GM18508 (cell line): ENCODE measurements at regions not wholly inside any gene's neighbourhood (a gene's known extent, or its start where the extent isn't known, plus 50 kb on each side); places are given as distances from the start of the nearest gene placed in this dataset.
"Not testable (repeated sequence)": the region's sequence is repeated elsewhere in the genome, so short reads cannot be mapped to it uniquely, and the experiment has no call there.

Experiments used
- ATAC-seq: cut with Tn5 transposase; IDR thresholded peaks from one replicate; pipeline ENCODE4 v1.9.1; 2021; ENCODE audit warnings: moderate number of reproducible peaks; ENCODE audit not compliant: insufficient read depth, unreplicated experiment

DNA sequence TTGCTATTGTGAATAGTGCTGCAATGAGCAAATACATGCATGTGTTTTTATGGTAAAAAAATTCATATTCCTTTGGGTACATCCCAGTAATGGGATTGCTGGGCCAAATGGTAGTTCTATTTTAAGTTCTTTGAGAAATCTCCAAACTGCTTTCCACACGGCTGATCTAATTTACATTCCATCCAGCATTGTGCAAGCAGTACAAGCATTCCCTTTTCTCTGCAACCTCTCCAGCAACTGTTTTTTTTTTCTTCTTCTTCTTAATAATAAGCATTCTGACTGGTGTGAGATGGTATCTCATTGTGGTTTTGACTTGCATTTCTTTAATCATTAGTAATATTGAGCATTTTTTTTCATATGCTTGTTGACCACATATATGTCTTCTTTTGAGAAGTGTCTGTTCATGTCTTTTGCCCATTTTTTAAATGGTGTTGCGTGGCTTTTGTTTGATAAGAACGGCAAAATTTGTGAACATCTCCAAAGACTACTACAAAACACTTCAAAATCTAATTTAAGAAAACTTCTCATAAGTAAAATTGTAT lies 136.1 kb upstream of the MYO3A start:
- ATAC-seq, result no peak

DNA sequence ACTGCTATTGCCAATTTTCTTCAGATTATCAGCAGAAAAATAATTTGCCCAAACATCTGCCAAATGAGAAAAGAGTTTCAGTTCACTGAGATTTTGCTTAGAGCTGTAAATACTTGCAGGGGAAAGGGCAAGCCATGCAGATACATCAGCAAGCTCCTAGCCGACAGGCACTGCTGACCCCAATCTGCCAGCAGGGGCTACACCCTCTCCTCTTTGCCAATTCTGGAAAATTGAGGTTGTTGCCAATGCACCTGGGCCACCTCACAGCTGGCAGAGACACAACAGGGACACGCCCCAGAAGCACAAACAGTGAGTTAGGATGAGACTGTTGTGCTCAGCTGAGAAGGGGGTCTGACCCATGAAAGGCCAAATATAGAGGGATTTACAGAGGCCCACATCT lies 129.5 kb upstream of the MYO3A start:
- ATAC-seq, result no peak

DNA sequence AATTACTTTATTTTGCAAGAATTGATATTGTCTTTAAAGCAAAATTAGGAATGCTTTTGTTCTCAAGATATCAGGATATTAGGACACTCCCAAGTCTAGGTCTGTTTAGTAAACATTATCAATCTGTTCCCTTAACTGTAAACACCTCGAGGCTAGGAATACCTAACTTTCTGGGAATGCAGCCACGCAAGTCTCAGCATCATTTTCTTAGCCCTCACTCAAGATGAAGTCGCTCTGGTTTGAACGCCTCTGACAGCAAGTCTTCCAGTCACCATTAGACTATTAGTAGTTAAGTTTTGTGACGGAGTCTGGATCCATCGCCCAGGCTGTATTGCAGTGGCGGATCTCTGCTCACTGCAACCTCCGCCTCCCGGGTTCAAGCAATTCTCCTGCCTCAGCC lies 128.0 kb upstream of the MYO3A start:
- ATAC-seq, result no peak

DNA sequence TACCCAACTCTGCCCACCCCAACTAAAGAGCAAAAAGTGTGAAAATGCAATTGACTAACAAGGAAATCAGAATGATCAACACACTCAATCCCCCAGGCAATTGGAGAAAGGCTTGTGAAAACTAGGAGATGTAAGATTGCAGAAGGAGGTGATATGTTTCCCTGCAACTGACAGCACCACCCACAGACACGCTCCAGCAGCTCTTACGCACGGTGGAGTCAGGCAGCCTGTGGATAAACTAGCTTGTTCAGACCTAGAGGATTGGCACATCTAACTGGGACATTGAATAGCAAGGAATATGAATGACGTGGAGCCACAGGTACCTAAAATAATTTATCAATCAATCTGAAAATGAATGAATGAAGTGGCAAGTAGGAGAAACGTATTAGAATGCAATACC lies 125.7 kb upstream of the MYO3A start:
- no peak for ATAC-seq

DNA sequence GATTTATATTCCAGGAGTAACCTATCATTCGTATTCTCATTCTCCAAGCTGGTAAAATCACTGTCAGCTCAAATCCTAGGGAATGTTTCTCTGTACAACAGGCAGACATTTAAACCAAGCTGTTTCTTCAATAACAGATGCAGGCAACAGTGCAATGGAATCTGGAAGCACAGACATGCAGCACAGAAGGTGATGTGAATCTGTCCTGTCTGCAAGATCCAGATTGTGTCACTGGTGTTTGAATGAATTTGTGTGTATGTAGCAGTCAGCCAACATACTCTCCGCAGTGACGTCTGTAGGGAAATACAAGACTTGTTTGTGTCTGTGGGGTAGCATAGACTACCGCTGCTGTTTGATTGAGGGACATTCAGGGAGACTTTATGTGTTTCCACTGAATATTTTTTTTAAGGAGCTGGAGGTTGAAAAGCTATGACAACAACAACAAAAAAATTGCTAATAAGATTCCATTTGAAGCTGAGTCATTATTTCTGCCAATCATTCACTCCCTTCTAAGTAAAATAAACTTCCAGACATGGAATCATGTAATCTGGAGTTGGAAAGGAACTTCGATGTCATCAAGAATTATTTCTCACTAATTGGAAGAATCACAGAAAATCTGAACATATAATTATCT lies 122.9 kb upstream of the MYO3A start:
- ATAC-seq, result no peak

DNA sequence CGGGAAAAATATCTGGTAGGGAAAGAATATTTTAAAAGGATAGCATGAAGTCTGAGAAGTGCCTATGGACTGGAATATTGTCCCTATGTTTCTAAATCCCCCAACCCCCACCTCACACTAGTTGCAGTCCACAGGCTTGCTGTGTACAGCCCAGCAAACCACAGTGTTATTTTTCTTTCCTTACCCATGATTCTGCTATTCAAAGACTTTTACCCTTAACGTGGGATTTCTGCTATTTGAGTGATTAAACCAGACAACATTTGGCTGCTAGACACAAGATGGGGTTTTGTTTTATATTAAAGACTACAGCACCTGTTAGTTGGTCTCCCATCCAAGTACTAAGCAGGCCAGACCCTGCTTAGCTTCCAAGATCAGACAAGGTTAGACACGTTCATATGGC lies 120.5 kb upstream of the MYO3A start:
- no peak for ATAC-seq

DNA sequence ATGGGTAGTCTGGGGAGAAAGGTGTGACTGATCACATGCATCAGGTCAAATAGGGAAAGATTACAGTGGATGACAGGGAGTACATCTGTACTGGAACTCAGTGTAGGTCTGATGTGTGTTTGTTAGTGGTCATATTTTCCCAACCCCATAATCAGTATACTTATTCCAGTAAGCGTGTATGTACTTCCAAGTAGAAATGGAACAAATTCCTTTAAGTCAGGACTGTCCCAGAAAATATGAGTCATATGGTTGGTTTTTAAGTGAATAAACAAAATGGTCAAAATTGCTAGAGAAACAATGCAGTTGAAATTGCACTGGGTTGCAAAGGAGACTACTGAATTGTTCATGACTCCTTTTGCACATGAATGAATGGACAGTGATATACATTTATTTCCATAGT lies 118.8 kb upstream of the MYO3A start:
- ATAC-seq, result no peak

DNA sequence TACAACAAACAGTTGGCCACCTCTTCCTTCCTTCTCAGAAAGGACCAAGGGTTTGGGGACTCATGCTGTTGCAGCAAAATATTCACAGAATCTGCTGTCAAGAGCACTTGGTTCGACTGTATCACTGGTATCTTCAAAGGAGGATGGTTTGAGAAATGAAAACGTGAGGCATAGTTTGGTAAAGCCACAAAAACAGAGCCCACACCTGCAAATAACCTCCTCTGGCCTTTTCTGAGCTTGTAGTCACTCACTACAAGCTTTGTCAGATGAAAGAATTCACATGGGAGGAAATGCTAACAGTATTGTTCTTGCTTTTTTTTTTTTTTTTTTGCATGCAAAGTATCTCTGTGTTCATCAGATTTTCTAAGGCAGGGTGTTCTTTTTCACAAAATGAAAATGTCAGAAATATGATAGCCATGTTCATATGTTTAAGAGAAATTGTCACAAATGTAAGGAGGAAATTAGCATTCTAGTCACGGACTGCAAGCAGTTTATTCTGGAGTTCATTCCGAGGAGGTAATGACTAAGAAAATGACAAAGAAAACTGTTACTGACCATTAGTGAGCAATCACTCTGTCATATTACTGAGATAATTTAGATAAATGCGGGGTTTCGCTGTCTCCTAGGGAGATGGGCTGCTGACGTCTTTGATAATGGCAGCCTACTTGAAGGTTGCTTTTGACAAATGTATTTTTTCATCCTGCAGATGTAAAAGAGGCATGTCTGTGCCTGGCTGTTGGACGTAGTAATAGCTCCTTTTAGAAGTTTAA lies 117.8 kb upstream of the MYO3A start:
- no peak for ATAC-seq

DNA sequence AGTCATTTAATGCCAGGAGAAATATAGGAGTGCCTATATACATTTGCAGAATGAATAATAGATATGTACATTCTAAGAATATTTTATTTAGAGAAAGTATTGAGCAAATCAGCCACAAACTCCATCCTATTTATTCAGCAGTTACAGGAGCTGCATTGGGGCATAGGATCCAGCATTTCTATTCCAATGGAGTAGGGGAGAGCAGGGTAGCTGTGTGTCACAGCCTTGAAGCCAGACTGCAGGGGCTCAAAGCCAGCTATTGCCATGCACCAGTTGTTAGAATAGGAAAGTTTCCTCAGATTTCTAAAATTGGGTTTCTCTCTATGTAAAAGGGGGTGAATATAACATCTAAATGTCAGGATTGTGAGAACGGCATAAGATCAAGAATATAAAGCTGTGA lies 116.8 kb upstream of the MYO3A start:
- no peak for ATAC-seq

DNA sequence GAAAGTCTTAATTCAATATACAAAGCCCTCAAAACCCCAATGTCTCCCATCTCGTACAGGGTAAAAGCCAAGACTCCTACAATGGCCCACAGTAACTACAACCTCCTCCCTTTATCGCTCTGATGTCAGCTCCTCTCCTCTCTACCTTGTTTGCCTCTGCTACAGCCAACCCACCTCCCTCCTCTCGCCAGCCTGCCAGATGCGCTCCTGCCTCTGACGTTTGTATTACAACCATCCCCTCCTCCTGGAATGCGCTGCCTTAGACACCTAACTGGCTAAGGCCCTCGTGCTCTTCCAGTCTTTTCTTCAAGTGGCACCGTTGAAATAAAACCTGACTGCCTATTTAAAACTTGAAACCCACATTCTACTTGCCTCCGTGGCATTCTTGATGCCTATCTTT lies 115.3 kb upstream of the MYO3A start:
- ATAC-seq, result no peak

DNA sequence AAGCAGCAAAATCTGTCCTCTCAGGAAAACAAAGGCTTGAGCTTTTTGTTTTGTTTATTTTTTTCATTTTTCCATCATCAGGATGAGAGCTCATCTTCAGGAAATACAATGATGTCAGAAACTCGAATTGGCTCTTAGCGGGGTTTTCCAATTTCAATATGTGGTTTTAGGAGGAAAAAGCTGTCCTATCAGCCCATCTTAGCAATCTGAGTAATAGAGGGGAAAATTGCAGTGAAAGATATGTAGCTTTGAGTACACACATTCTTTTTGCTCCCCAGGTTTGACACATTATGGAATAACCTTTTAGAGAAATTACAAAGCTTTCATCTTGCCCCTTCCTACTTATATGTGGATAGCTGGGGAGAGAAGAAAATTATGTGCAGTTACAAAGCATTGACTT lies 113.6 kb upstream of the MYO3A start:
- no peak for ATAC-seq

DNA sequence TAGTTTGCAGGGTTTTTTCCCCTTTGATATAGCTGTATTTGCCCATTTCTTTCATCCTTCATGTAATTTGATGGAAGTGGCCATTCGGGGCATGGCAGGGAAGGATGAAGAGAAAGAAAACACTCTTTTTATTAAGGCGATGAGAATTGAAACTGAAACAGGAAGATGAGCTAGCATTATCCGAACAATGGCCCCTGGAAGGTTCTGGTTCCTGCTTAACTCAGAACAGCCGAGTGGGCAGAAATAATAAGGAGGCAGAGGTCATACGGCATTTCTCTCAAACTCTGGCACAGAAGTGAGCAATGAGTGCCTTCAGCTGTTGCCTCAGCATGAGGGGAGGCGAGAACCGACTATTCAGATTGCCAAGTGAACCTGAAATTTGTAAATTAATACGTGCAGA lies 113.2 kb upstream of the MYO3A start:
- ATAC-seq, result no peak

DNA sequence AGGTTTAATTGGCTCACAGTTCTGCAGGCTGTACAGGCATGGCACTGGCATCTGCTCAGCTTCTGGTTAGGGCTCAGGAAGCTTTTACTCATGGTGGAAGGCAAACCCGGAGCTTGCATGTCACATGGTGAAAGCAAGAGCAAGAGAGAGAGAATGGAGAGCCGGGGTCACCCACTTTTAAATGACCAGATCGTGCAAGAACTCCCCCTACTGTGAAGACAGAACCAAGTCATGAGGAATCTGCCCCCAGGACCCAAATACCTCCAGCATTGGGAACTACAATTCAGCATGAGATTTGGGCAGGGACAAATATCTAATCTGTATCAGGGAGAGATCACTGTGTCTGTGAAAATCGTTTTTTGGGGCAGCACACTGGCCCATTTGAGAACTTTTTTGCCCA lies 110.0 kb upstream of the MYO3A start:
- ATAC-seq, result no peak

DNA sequence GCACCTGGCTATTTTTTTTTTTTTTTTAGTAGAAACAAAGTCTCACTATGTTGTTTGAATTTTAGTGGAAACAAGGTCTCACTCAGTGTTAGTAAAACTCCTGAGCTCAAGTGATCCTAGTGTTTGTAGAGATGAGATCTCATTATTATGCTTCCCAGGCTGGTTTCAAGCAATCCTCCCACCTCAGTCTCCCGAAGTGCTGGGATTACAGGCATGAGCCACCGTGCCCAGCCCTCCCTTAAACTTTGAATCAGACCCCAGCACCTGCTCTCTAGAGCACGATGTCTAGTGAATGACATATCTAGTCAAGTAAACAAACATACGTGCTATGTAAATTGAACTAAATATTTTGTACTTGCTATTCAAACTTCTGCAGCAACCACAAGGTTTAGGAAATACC lies 105.6 kb upstream of the MYO3A start:
- ATAC-seq, result no peak

DNA sequence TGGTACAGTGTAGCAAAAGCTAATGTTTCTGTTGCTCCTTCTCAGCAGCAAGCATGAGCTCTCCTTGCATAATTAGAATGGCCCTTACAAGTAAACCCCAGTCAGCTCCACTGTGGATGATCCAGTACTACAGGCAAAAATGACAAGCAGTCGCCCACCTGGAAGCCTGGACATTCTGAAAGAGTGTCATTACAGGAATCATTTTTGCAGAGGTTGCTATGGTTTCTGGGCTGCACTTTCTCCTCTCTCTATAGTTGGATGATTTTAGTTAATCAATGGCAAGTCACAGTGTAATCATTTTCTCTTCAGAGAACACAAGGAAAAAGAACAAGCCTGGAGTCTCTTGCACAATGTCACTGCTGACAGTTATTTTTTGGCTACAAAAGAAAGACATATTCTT lies 102.9 kb upstream of the MYO3A start:
- ATAC-seq, result no peak

DNA sequence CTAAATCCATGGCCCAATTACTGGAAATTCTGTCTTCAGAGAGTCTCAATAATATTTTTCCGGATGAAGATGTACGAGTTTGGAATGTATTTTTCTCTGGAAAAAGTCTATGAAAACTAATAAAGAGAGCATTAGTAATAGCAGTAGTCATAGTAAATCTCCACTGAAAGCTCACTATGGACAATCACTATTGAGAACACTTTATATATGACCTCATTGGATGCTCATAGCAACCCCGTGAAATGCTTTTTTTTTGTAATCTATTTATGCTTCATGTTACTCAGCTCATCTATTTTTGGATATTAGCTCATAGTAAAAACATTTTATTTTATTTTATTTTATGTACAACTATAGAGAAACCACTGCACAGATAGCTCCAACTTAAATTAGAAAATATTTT lies 94.3 kb upstream of the MYO3A start:
- no peak for ATAC-seq

DNA sequence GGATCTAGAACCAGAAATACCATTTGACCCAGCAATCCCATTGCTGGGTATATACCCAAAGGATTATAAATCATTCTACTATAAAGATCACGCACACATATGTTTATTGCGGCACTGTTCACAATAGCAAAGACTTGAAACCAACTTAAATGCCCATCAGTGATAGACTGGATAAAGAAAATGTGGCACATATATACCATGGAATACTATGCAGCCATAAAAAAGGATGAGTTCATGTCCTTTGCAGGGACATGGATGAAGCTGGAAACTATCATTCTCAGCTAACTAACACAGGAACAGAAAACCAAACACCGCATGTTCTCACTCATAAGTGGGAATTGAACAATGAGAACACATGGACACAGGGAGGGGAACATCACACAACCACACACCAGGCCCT lies 93.2 kb upstream of the MYO3A start:
- ATAC-seq, result not testable (repeated sequence)

DNA sequence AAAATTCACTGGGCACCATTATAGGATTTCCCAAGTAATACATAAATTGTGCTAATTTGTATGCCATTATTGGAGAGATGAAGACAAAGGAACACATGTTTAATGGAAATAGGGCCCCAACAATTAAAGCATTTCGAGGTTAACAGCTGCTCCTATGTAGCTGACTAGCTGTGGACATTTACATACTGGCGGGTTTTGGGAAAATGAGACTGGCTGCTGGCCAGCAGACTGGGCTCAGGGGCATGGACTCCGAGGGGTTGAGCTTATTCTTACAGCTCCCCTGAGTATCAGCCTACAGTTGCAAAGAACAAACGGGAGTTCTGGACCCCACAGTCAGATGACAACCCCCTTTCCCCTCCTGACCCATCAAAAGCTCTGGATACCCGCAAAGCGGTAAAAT lies 91.9 kb upstream of the MYO3A start:
- ATAC-seq, result no peak

DNA sequence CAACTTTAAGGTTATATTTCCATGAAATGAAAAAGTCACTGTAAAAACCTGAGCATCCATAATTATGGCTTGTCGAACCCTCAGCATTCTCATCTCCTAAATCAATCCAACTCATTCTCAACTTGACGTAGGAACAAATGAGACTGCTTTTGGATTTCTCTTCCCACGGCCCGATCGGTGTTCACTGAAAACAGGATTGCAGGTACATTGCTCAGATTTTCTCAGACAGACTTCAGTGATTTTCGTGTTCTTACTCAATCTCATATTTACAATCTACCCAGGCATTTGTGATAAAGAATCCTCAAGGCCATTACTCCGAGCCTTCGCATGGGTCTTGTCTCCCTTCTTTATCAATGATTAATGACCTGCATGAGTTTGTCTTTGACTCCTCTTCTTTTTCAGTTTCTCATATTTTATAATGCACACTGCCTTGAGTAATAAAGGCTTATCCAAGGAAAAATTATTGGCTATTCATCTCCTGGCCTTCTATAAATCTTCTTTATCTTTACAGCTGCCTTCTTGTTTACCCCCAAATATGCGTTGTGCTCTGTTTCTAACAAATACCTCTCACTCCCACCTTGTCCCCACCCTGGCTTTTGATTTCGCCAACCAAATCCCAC lies 90.4 kb upstream of the MYO3A start:
- ATAC-seq, result no peak

DNA sequence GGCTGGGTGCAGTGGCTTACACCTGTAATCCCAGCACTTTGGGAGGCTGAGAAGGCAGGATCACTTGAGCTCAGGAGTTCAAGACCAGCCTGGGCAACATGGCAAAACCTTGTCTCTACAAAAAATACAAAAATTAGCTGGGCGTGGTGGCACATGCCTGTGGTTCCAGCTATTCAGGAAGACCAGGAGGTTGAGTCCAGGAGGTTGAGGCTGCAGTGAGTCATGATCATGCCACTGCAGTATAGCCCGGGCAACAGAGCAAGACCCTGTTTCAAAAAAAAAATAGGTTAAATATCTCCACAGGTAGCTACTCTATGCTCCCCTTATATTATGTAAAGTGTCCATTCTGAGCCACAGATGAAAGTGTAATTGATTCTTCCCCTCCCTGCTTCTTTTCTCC lies 89.3 kb upstream of the MYO3A start:
- not testable (repeated sequence) for ATAC-seq

DNA sequence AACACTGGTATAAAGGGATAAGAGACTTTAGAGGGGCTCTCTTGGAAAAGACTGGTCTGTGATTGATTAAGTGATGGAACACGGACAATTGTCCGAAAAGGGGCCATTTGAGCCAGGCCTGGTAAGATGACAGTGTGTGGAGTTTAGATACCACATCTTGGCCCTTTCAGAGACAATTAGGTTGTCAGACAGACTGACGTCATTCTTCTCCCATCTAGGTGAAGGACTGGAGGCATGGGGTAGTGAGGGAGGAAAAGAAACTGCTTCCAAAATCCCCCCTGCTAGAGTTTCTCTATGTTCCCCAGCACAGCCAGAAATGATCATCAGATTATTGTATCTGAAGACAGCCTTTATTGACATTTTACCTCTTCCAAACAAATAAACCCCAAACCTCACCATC lies 84.8 kb upstream of the MYO3A start:
- ATAC-seq, result no peak

DNA sequence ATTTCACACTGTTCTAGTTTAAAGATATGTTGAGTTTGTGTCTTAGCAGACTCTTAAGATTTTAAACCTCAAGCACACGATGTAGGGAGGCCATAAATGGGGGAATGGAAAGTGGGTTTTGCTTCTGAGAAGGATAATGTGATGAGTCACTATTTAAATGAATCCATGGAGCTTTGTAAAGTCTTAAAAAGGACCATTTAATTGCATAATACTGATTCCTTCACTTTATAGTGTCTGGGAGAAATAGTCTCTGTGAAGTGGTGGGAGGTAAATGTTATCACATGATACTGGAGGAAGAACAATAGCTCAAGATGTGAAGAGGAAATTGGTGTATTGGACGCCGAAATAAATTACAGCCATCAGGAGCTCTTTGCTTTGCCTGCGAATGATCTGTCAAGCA lies 84.0 kb upstream of the MYO3A start:
- ATAC-seq, result no peak
